ENCODE measurements at regions not wholly inside any gene's neighbourhood (a gene's known extent, or its start where the extent isn't known, plus 50 kb on each side); places are given as distances from the start of the nearest gene placed in this dataset.
A peak's percentile ranks its signal among the peaks of the same experiment; 100 is the strongest.

DNA sequence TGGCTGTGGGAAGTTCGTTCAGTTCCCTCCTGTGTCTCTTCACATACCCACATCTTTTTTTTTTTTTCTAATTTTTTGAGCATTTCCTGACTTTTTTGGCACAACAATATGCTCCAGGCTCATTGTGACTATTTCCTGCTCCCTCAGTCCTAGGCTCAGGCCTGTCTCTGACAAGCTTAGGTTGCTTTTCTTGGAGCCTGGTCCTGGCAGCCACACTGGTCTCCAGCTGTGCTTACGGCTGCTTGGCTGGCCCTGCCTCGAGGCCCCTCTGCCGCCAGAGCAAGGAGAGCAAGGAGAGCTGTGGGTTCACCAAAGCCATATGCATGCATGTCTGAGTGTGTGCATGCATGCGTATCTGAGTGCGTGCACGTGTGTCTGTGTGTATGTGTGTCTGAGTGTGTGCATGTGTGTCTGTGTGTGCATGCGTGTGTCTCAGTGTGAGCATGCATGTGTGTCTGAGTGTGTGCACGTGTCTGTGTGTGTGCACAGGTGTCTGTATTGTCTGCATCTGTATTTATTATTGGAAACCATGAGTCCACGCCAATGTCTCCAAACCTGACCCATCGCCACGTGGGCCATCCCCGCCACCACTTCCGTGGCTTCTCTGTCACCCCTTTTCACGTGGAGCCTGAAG lies 766.1 kb upstream of the SALL3 start:
- no peaks in the 10 kb centered on the region for H3K9me3 ChIP-seq
- DNase-seq (peak; percentile 53 to 82 (median 70)), ATAC-seq (peak; percentile 78 to 97 (median 92))
- intact Hi-C loops (cut with DNase I), result no loop called here
- WGBS, 4 donors, result 65 to 77% (median 73%) methylated on average over 11 to 15 of the region's 15 CpGs
- no peak for TF ChIP-seq POLR2A (IDR thresholded peaks at IDR 0.05)
- TF ChIP-seq, protein P1, sequence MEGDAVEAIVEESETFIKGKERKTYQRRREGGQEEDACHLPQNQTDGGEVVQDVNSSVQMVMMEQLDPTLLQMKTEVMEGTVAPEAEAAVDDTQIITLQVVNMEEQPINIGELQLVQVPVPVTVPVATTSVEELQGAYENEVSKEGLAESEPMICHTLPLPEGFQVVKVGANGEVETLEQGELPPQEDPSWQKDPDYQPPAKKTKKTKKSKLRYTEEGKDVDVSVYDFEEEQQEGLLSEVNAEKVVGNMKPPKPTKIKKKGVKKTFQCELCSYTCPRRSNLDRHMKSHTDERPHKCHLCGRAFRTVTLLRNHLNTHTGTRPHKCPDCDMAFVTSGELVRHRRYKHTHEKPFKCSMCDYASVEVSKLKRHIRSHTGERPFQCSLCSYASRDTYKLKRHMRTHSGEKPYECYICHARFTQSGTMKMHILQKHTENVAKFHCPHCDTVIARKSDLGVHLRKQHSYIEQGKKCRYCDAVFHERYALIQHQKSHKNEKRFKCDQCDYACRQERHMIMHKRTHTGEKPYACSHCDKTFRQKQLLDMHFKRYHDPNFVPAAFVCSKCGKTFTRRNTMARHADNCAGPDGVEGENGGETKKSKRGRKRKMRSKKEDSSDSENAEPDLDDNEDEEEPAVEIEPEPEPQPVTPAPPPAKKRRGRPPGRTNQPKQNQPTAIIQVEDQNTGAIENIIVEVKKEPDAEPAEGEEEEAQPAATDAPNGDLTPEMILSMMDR (IDR thresholded peaks at IDR 0.05), result no peak
- H3K4me1 ChIP-seq, result peaks cover 0 to 4% (median 0%) of the 10 kb centered on the region in 12 donors
- H3K27me3 ChIP-seq, result no peaks in the 10 kb centered on the region
- peak overlapping the region in 2 of 12 donors; percentile 27 to 30 for H3K27ac ChIP-seq
- no peak overlapping the region for H3K4me3 ChIP-seq
- H3K36me3 ChIP-seq, result no peaks in the 10 kb centered on the region

- intact Hi-C loops (cut with DNase I), result no loop called here
- TF ChIP-seq, protein P1 (IDR thresholded peaks at IDR 0.05), result no peak
- no peak for TF ChIP-seq POLR2A (IDR thresholded peaks at IDR 0.05)
- no peak overlapping the region for H3K4me3 ChIP-seq
- no peak for ATAC-seq
- 43 to 54% (median 49%) methylated on average over 10 of the region's 10 CpGs for WGBS, 4 donors
- no peaks in the 10 kb centered on the region for H3K9me3 ChIP-seq
- H3K27ac ChIP-seq, result no peak overlapping the region
- H3K36me3 ChIP-seq, result no peaks in the 10 kb centered on the region
- DNase-seq, result no peak
- peaks cover 0 to 3% (median 0%) of the 10 kb centered on the region in 9 donors for H3K27me3 ChIP-seq
- H3K4me1 ChIP-seq, result no peaks in the 10 kb centered on the region
These were observed 758.1 kb upstream of the SALL3 start for GRCh38 chr18:78221496-78221895.

GRCh38 chr18:78228974-78229373 lies 750.6 kb upstream of the SALL3 start:
- Histone ChIP-seq H3K36me3 (no peaks in the 10 kb centered on the region), H3K27ac (no peak overlapping the region), H3K4me3 (no peak overlapping the region), H3K9me3 (no peaks in the 10 kb centered on the region), H3K4me1 (no peaks in the 10 kb centered on the region), H3K27me3 (no peaks in the 10 kb centered on the region)
- 67 to 86% (median 75%) methylated on average over 18 to 19 of the region's 19 CpGs for WGBS, 4 donors
- TF ChIP-seq, protein P1 (IDR thresholded peaks at IDR 0.05), result no peak
- no peak for TF ChIP-seq POLR2A (IDR thresholded peaks at IDR 0.05)
- intact Hi-C loops (cut with DNase I), result no loop called here
- ATAC-seq (no peak), DNase-seq (no peak)

DNA sequence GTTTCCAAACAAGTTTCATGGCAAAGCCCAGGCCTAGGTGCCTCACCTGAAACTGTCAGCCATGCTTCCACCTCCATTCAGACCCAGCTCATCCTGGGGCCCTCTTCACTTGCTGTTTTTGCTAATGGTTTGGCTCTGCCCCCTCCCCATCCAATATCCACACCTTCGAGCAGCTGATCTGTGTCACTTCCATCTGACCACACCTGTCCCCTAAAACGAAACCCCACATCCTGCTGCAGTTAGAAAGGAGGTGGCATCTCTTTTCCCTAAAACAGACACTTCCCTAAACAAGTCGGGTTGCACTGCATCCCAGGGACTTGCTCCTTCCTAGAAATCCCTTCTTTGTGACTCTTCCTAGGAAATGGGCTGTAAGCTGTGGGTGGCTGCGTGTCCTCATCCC lies 748.7 kb upstream of the SALL3 start:
- no peak overlapping the region for H3K4me3 ChIP-seq
- 64 to 70% (median 70%) methylated on average over 4 of the region's 4 CpGs for WGBS, 4 donors
- H3K36me3 ChIP-seq, result no peaks in the 10 kb centered on the region
- H3K27me3 ChIP-seq, result no peaks in the 10 kb centered on the region
- intact Hi-C loops (cut with DNase I), result no loop called here
- H3K27ac ChIP-seq, result no peak overlapping the region
- H3K9me3 ChIP-seq, result no peaks in the 10 kb centered on the region
- DNase-seq (no peak), ATAC-seq (no peak)
- TF ChIP-seq POLR2A (IDR thresholded peaks at IDR 0.05), result no peak
- TF ChIP-seq, protein P1 (IDR thresholded peaks at IDR 0.05), result no peak
- H3K4me1 ChIP-seq, result no peaks in the 10 kb centered on the region

All from heart left ventricle (tissue), 16 donors.